ENCODE measurements at regions not wholly inside any gene's neighbourhood (a gene's known extent, or its start where the extent isn't known, plus 50 kb on each side); places are given as distances from the start of the nearest gene placed in this dataset.

- TF ChIP-seq SUZ12 (IDR thresholded peaks at IDR 0.05; ENCODE audit: extremely low read depth, insufficient read depth, insufficient read length) (no peak), YY1 (IDR thresholded peaks at IDR 0.05; ENCODE audit: insufficient read depth, insufficient read length) (no peak), ZNF274 (IDR thresholded peaks at IDR 0.05; ENCODE audit: low read depth, low read length) (no peak)
Measured at GRCh38 chr14:96953875-96954185, 156.6 kb downstream of the VRK1 start.
